Endothelial cell of umbilical vein (primary cell): ENCODE measurements at regions not wholly inside any gene's neighbourhood (a gene's known extent, or its start where the extent isn't known, plus 50 kb on each side); places are given as distances from the start of the nearest gene placed in this dataset.

Experiments
- EZH2 ChIP-seq: IDR thresholded peaks from 2 replicates; pipeline ENCODE4 v1.6.1; 2012; ENCODE audit warnings: borderline replicate concordance, low read depth, mild to moderate bottlenecking, moderate library complexity, low read length, inconsistent platforms; ENCODE audit not compliant: severe bottlenecking
- FOS ChIP-seq: IDR thresholded peaks from 2 replicates; pipeline ENCODE4 v1.6.1; 2011; ENCODE audit warnings: mild to moderate bottlenecking, low read length, moderate library complexity, borderline replicate concordance; ENCODE audit not compliant: insufficient read depth
- GATA2 ChIP-seq: IDR thresholded peaks from 2 replicates; pipeline ENCODE4 v1.7.0; 2011; ENCODE audit warnings: low read depth, mild to moderate bottlenecking, moderate library complexity, mixed read lengths, low read length; ENCODE audit not compliant: insufficient read length, insufficient read depth
- JUN ChIP-seq: IDR thresholded peaks from 2 replicates; pipeline ENCODE4 v1.6.1; 2011; ENCODE audit warnings: borderline replicate concordance, low read depth; ENCODE audit not compliant: insufficient read length, insufficient read depth
- MYC ChIP-seq: IDR thresholded peaks from one replicate; pipeline ENCODE4 v1.6.1; 2011; ENCODE audit warnings: mild to moderate bottlenecking, low read depth, low read length
- POLR2A ChIP-seq: IDR thresholded peaks from 2 replicates; pipeline ENCODE4 v1.6.1; 2012; ENCODE audit warnings: low read depth, mild to moderate bottlenecking, control low read depth, low read length
- POLR2AphosphoS5 ChIP-seq: IDR thresholded peaks from 2 replicates; pipeline ENCODE4 v1.6.1; 2012; ENCODE audit warnings: low read depth, mild to moderate bottlenecking, control low read depth, low read length, moderate library complexity; ENCODE audit not compliant: insufficient read depth
- TF ChIP-seq, protein P1 (sequence below), 2 donors: IDR thresholded peaks; 1 replicate in 1 of 2; 2 replicates in 1 of 2; pipeline ENCODE4 v1.5.1; 2011; ENCODE audit warnings: low read length in 2 of 2, mild to moderate bottlenecking in 2 of 2, moderate library complexity in 2 of 2, control low read depth in 1 of 2, inconsistent platforms in 1 of 2, low read depth in 1 of 2; ENCODE audit not compliant: insufficient read depth in 1 of 2; ENCODE audit errors: extremely low read depth in 1 of 2
- TF ChIP-seq, protein P2 (sequence below): IDR thresholded peaks from 2 replicates; pipeline ENCODE4 v1.6.1; 2011; ENCODE audit not compliant: insufficient read depth, insufficient read length

DNA sequence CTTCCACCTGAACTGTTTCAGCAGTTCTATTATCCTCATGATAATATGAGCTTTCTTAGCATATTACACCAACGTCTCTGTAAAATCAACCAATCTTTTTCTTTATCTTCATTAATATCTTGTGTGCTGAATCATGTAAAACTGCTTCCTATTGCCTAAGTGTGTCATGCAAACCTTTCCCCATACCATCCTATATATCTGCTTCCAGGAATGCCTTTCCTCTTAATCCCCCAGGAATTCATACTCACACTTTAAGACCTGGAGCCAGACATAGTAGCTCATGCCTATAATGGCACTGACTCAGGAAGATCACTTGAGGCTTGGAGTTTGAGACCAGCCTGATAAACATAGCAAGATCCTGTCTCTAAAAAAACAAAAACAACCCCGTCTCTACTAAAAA lies 183.9 kb downstream of the NRIP1 start:
- TF ChIP-seq, protein P1, sequence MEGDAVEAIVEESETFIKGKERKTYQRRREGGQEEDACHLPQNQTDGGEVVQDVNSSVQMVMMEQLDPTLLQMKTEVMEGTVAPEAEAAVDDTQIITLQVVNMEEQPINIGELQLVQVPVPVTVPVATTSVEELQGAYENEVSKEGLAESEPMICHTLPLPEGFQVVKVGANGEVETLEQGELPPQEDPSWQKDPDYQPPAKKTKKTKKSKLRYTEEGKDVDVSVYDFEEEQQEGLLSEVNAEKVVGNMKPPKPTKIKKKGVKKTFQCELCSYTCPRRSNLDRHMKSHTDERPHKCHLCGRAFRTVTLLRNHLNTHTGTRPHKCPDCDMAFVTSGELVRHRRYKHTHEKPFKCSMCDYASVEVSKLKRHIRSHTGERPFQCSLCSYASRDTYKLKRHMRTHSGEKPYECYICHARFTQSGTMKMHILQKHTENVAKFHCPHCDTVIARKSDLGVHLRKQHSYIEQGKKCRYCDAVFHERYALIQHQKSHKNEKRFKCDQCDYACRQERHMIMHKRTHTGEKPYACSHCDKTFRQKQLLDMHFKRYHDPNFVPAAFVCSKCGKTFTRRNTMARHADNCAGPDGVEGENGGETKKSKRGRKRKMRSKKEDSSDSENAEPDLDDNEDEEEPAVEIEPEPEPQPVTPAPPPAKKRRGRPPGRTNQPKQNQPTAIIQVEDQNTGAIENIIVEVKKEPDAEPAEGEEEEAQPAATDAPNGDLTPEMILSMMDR (IDR thresholded peaks at IDR 0.05; ENCODE audit: extremely low read depth in 1 of 2, insufficient read depth in 1 of 2, low read depth in 1 of 2, low read length in 2 of 2): no peak
- TF ChIP-seq POLR2A: no peak
- TF ChIP-seq POLR2AphosphoS5: no peak
- TF ChIP-seq, protein P2, sequence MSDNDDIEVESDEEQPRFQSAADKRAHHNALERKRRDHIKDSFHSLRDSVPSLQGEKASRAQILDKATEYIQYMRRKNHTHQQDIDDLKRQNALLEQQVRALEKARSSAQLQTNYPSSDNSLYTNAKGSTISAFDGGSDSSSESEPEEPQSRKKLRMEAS: no peak
- TF ChIP-seq EZH2: no peak
- no peak for TF ChIP-seq MYC
- TF ChIP-seq GATA2: peak; percentile 93
- peak; percentile 63 for TF ChIP-seq FOS
- TF ChIP-seq JUN: no peak
